PC-3 (cell line): ENCODE measurements at regions not wholly inside any gene's neighbourhood (a gene's known extent, or its start where the extent isn't known, plus 50 kb on each side); places are given as distances from the start of the nearest gene placed in this dataset.

ENCODE experiments used
- ATAC-seq: fragments of 200-7000 bp; cut with Tn5 transposase; 2 replicates; pipeline ENCODE4 v1.9.1; 2020; ENCODE audit warnings: mild to moderate bottlenecking, moderate library complexity
- BruUV-seq: library from RNA; stranded (reverse); fragments of 400-500 nt; replicated peaks from 2 replicates; lab custom pipeline; 2021; lab: Mats Ljungman, UMichigan
- CTCF ChIA-PET: fragments of 300-600 bp; sonication (Branson Sonifier 250); formaldehyde crosslinking; loops from one replicate; lab custom pipeline; 2022; ENCODE audit warnings: antibody characterized with exemption; lab: Charles Lee
- POLR2A ChIA-PET: fragments of 300-600 bp; sonication (Branson Sonifier 250); formaldehyde crosslinking; loops from one replicate; lab custom pipeline; 2022; ENCODE audit warnings: antibody characterized with exemption; ENCODE audit not compliant: unreplicated experiment; lab: Charles Lee
- DNase-seq: peaks from one replicate; pipeline ENCODE4 v3.0.0-alpha.2; 2015
- H2AFZ ChIP-seq: fragments of 300-600 bp; sonication (generic); 2 replicates; pipeline ENCODE4 v1.6.0; 2016; ENCODE audit warnings: antibody characterized with exemption, low read length
- H3F3A ChIP-seq: fragments of 300-600 bp; sonication (generic); one replicate; pipeline ENCODE4 v1.6.0; 2017; ENCODE audit warnings: antibody characterized with exemption, low read length, control low read depth, mild to moderate bottlenecking; ENCODE audit not compliant: unreplicated experiment
- H3K27ac ChIP-seq: fragments of 300-600 bp; sonication (generic); 2 replicates; pipeline ENCODE4 v1.5.1; 2016; ENCODE audit warnings: mild to moderate bottlenecking, low read length
- H3K27me3 ChIP-seq: fragments of 300-600 bp; sonication (generic); 2 replicates; pipeline ENCODE4 v1.6.1; 2016; ENCODE audit warnings: low read length, mixed read lengths
- H3K36me3 ChIP-seq: fragments of 300-600 bp; sonication (generic); 2 replicates; pipeline ENCODE4 v1.6.1; 2016; ENCODE audit warnings: low read depth, mixed run types, low read length, mixed read lengths
- H3K4me1 ChIP-seq: fragments of 300-600 bp; sonication (generic); 2 replicates; pipeline ENCODE4 v1.5.1; 2016; ENCODE audit warnings: low read length; ENCODE audit not compliant: insufficient read depth
- H3K4me2 ChIP-seq: fragments of 300-600 bp; sonication (generic); 2 replicates; pipeline ENCODE4 v1.6.0; 2016; ENCODE audit warnings: low read length
- H3K4me3 ChIP-seq: fragments of 300-600 bp; sonication (generic); 2 replicates; pipeline ENCODE4 v1.5.1; 2016; ENCODE audit warnings: mild to moderate bottlenecking, low read length, mixed read lengths
- H3K79me2 ChIP-seq: fragments of 300-600 bp; sonication (generic); 2 replicates; pipeline ENCODE4 v1.6.1; 2017; ENCODE audit warnings: low read length, mixed read lengths
- H3K9ac ChIP-seq: fragments of 300-600 bp; sonication (generic); 2 replicates; pipeline ENCODE4 v1.6.0; 2016; ENCODE audit warnings: mild to moderate bottlenecking, low read length
- H3K9me2 ChIP-seq: fragments of 300-600 bp; sonication (generic); replicated peaks from 2 replicates; pipeline ENCODE4 v1.6.1; 2016; ENCODE audit warnings: mixed run types, low read length, mixed read lengths
- H3K9me3 ChIP-seq: fragments of 300-600 bp; sonication (generic); 2 replicates; pipeline ENCODE4 v1.6.1; 2016; ENCODE audit warnings: low read length, mixed read lengths
- H4K20me1 ChIP-seq: fragments of 300-600 bp; sonication (generic); 2 replicates; pipeline ENCODE4 v1.6.1; 2016; ENCODE audit warnings: low read length, mixed read lengths
- EZH2 ChIP-seq: fragments of 300-600 bp; sonication (generic); IDR thresholded peaks from one replicate; pipeline ENCODE4 v1.6.1; 2017; ENCODE audit warnings: antibody characterized with exemption, mild to moderate bottlenecking, low read length; ENCODE audit not compliant: unreplicated experiment
- EZH2phosphoT487 ChIP-seq: fragments of 300-600 bp; sonication (generic); IDR thresholded peaks from 2 replicates; pipeline ENCODE4 v1.6.1; 2018; ENCODE audit warnings: mild to moderate bottlenecking, antibody characterized with exemption, low read length, borderline replicate concordance
- intact Hi-C: fragments of 100-400 bp; cut with micrococcal nuclease; formaldehyde crosslinking; loops from 2 replicates; pipeline ENCODE4 v1.9.0; 2023
- TF ChIP-seq, protein P1 (sequence below): fragments of 300-600 bp; sonication (generic); conservative IDR thresholded peaks from 2 replicates; pipeline ENCODE4 v1.5.1; 2017; ENCODE audit warnings: antibody characterized with exemption, low read depth, mild to moderate bottlenecking, low read length

DNA sequence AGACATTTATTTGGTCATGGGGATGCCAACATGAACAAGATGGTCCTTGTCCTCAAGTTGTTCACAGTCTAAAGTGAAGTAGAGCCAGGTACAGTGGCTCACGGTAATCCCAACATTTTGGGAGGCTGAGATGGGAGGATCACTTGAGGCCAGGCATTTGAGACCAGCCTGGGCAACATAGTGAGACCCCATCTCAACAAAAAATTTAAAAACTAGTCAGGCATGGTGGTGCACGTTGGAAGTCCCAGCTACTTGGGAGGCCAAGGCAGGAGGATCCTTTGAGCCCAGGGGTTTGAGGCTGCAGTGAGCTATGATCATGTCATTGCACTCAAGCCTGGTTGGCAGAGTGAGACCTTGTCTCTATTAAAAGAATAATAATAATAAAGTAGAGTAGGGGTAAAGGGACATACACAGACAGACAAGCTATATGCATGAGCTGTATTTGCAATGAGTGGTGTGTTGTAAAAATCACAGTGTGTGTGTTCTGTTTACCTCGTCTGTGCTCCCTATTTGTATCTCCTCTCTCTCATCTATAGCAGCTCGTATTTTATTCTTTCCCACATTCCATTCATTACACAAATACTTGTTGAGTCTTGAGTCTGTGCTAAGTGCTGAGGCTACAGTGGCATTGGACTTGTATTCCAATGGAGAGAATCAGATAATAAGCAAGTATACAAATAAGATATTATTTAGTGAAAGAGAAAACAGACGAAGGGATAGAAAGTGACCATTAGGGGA lies 73.9 kb upstream of the DHX40 start:
- H3F3A ChIP-seq = no peaks in the 10 kb centered on the region
- TF ChIP-seq EZH2 = no peak
- TF ChIP-seq EZH2phosphoT487 = no peak
- TF ChIP-seq, protein P1, sequence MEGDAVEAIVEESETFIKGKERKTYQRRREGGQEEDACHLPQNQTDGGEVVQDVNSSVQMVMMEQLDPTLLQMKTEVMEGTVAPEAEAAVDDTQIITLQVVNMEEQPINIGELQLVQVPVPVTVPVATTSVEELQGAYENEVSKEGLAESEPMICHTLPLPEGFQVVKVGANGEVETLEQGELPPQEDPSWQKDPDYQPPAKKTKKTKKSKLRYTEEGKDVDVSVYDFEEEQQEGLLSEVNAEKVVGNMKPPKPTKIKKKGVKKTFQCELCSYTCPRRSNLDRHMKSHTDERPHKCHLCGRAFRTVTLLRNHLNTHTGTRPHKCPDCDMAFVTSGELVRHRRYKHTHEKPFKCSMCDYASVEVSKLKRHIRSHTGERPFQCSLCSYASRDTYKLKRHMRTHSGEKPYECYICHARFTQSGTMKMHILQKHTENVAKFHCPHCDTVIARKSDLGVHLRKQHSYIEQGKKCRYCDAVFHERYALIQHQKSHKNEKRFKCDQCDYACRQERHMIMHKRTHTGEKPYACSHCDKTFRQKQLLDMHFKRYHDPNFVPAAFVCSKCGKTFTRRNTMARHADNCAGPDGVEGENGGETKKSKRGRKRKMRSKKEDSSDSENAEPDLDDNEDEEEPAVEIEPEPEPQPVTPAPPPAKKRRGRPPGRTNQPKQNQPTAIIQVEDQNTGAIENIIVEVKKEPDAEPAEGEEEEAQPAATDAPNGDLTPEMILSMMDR = no peak
- H3K79me2 ChIP-seq = no peaks in the 10 kb centered on the region
- no peaks in the 10 kb centered on the region for H3K9me3 ChIP-seq
- no peak overlapping the region for H3K4me2 ChIP-seq
- no peak overlapping the region for H3K9ac ChIP-seq
- no peaks in the 10 kb centered on the region for H3K36me3 ChIP-seq
- H3K27me3 ChIP-seq = peaks cover 38% of the 10 kb centered on the region
- ChIA-PET CTCF (no interaction called here), POLR2A (no interaction called here)
- no TSS peak for BruUV-seq
- H3K4me3 ChIP-seq = no peak overlapping the region
- ATAC-seq = no peak
- no peak overlapping the region for H3K27ac ChIP-seq
- H3K9me2 ChIP-seq = no peaks in the 10 kb centered on the region
- intact Hi-C loops = no loop called here
- no peaks in the 10 kb centered on the region for H3K4me1 ChIP-seq
- DNase-seq = no peak
- no peaks in the 10 kb centered on the region for H4K20me1 ChIP-seq
- no peak overlapping the region for H2AFZ ChIP-seq

DNA sequence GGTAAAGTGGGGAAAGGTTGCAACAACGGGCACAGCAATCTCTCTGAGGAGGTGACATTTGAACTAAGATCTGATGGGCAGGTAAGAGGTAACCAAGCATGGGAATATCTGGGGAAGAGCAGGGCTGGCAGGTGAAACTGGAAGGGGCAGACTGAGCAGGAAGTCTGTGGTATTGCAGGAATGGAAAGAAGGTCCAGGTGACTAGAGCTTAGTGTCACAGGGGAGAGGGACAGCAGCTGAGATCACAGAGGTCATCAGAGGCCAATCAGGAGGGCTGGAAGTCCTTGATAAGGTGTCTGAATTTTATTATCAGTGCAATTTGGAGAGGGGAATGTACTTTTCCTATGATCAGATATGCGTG lies 73.3 kb upstream of the DHX40 start:
- DNase-seq = peak; percentile 21
- intact Hi-C loops = no loop called here

DNA sequence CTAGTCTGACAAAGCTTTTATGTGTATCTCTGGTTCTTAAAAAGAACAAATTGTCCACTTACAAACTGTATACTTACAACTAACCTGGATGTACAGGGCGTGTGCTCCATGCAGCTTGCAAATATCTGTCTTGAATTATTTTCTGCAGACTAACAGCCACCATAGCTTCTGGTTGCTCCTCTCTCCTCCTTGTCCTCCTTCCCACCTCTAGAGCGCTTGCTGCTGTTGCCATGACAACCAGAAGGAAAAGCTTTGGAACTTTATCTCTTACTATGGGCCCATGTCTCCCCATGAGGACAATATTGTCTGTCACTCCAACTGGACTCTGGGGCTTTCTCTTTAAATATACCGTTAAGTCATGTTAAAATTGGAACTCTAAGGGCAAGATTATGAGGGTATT lies 71.5 kb upstream of the DHX40 start:
- Histone ChIP-seq H3K4me3 (no peak overlapping the region), H3K4me1 (no peaks in the 10 kb centered on the region), H3K9ac (no peak overlapping the region), H3K79me2 (no peaks in the 10 kb centered on the region), H2AFZ (no peak overlapping the region), H3K27me3 (peaks cover 25% of the 10 kb centered on the region), H3F3A (no peaks in the 10 kb centered on the region), H3K9me3 (no peaks in the 10 kb centered on the region), H3K9me2 (no peaks in the 10 kb centered on the region), H3K36me3 (no peaks in the 10 kb centered on the region), H4K20me1 (no peaks in the 10 kb centered on the region), H3K27ac (no peak overlapping the region), H3K4me2 (no peak overlapping the region)
- ChIA-PET CTCF (no interaction called here), POLR2A (no interaction called here)
- TF ChIP-seq, protein P1 = no peak
- TF ChIP-seq EZH2 = no peak
- TF ChIP-seq EZH2phosphoT487 = no peak
- DNase-seq (no peak), ATAC-seq (no peak)
- intact Hi-C loops = no loop called here
- BruUV-seq = no TSS peak

More for the DNA sequence above, 73.3 kb upstream of the DHX40 start:
- Histone ChIP-seq H3K9ac (no peak overlapping the region), H2AFZ (no peak overlapping the region), H3K27ac (no peak overlapping the region), H3F3A (no peaks in the 10 kb centered on the region), H3K9me3 (no peaks in the 10 kb centered on the region), H4K20me1 (no peaks in the 10 kb centered on the region), H3K27me3 (peaks cover 35% of the 10 kb centered on the region), H3K4me1 (no peaks in the 10 kb centered on the region), H3K9me2 (no peaks in the 10 kb centered on the region), H3K4me3 (no peak overlapping the region), H3K4me2 (no peak overlapping the region), H3K79me2 (no peaks in the 10 kb centered on the region), H3K36me3 (no peaks in the 10 kb centered on the region)
- ChIA-PET CTCF (no interaction called here), POLR2A (no interaction called here)
- 0 out of 2 replicates have a peak, but pooled peaks have one; percentile 29 for ATAC-seq
- no TSS peak for BruUV-seq
- TF ChIP-seq EZH2 (no peak), EZH2phosphoT487 (no peak)
- TF ChIP-seq, protein P1 = no peak
